SK-N-SH treated with all-trans-retinoic acid at 6 μM for 48 hours (cell line): ENCODE measurements at regions not wholly inside any gene's neighbourhood (a gene's known extent, or its start where the extent isn't known, plus 50 kb on each side); places are given as distances from the start of the nearest gene placed in this dataset.

Experiments used
- ATAC-seq: fragments of 200-7000 bp; cut with Tn5 transposase; 3 replicates; pipeline ENCODE4 v1.9.1; 2020; ENCODE audit warnings: mild to moderate bottlenecking, moderate library complexity
- ARNTL ChIP-seq: fragments of 450-650 bp; formaldehyde crosslinking; IDR thresholded peaks from 2 replicates; pipeline ENCODE4 v1.5.0; 2020; ENCODE audit warnings: low read depth, mild to moderate bottlenecking, moderate library complexity, borderline replicate concordance
- BACH2 ChIP-seq: fragments of 250-450 bp; sonication (Bioruptor Pico); IDR thresholded peaks from 2 replicates; pipeline ENCODE4 v1.9.0; 2021; ENCODE audit warnings: mild to moderate bottlenecking, borderline replicate concordance
- CREB5 ChIP-seq: fragments of 250-450 bp; sonication (Bioruptor Pico); IDR thresholded peaks from 2 replicates; pipeline ENCODE4 v1.5.1; 2020; ENCODE audit warnings: low read depth, mild to moderate bottlenecking, moderate library complexity
- CSDC2 ChIP-seq: fragments of 250-450 bp; sonication (Bioruptor Pico); IDR thresholded peaks from 2 replicates; pipeline ENCODE4 v1.5.0; 2020; ENCODE audit warnings: mild to moderate bottlenecking, moderate library complexity
- GLIS3 ChIP-seq: fragments of 250-450 bp; sonication (Bioruptor Pico); IDR thresholded peaks from 2 replicates; pipeline ENCODE4 v1.5.0; 2020; ENCODE audit warnings: mild to moderate bottlenecking, moderate library complexity
- ISL1 ChIP-seq: fragments of 250-450 bp; sonication (Bioruptor Pico); IDR thresholded peaks from 2 replicates; pipeline ENCODE4 v2.1.2; 2022; ENCODE audit warnings: mild to moderate bottlenecking, moderate library complexity
- OSR1 ChIP-seq: fragments of 250-450 bp; sonication (Bioruptor Pico); IDR thresholded peaks from 2 replicates; pipeline ENCODE4 v1.8.0; 2022; ENCODE audit warnings: moderate library complexity, mild to moderate bottlenecking, inconsistent platforms
- POU6F1 ChIP-seq: fragments of 250-450 bp; sonication (Bioruptor Pico); IDR thresholded peaks from 2 replicates; pipeline ENCODE4 v1.8.0; 2021; ENCODE audit warnings: low read depth, mild to moderate bottlenecking, moderate library complexity, borderline replicate concordance
- RARB ChIP-seq: fragments of 250-450 bp; sonication (Bioruptor Pico); IDR thresholded peaks from 2 replicates; pipeline ENCODE4 v1.8.0; 2021; ENCODE audit warnings: mild to moderate bottlenecking, moderate library complexity
- TCF4 ChIP-seq: fragments of 250-450 bp; sonication (Bioruptor Pico); IDR thresholded peaks from 2 replicates; pipeline ENCODE4 v1.8.0; 2021; ENCODE audit warnings: mild to moderate bottlenecking, moderate library complexity, borderline replicate concordance
- TOX ChIP-seq: fragments of 250-450 bp; sonication (Bioruptor Pico); IDR thresholded peaks from 2 replicates; pipeline ENCODE4 v1.8.0; 2021; ENCODE audit warnings: mild to moderate bottlenecking, moderate library complexity, borderline replicate concordance
- ZC3H10 ChIP-seq: fragments of 250-450 bp; sonication (Bioruptor Pico); IDR thresholded peaks from 2 replicates; pipeline ENCODE4 v1.5.1; 2021; ENCODE audit warnings: mild to moderate bottlenecking, moderate library complexity
- ZFP3 ChIP-seq: fragments of 250-450 bp; sonication (Bioruptor Pico); IDR thresholded peaks from 2 replicates; pipeline ENCODE4 v1.5.0; 2020; ENCODE audit warnings: mild to moderate bottlenecking, moderate library complexity
- ZFP30 ChIP-seq: fragments of 450-650 bp; formaldehyde crosslinking; IDR thresholded peaks from 2 replicates; pipeline ENCODE4 v1.5.0; 2022; ENCODE audit warnings: mild to moderate bottlenecking, moderate library complexity
- ZNF565 ChIP-seq: fragments of 450-650 bp; formaldehyde crosslinking; conservative IDR thresholded peaks from 2 replicates; pipeline ENCODE4 v1.5.0; 2020; ENCODE audit warnings: low read depth, mild to moderate bottlenecking, moderate library complexity
- ZNF70 ChIP-seq: fragments of 450-650 bp; formaldehyde crosslinking; IDR thresholded peaks from 2 replicates; pipeline ENCODE4 v1.5.0; 2020; ENCODE audit warnings: mild to moderate bottlenecking, moderate library complexity
- TF ChIP-seq, protein P1 (sequence below): fragments of 250-450 bp; sonication (Bioruptor Pico); IDR thresholded peaks from 2 replicates; pipeline ENCODE4 v1.5.0; 2020; ENCODE audit warnings: mild to moderate bottlenecking, moderate library complexity
- TF ChIP-seq, protein P2 (sequence below): fragments of 250-450 bp; sonication (Bioruptor Pico); IDR thresholded peaks from 2 replicates; pipeline ENCODE4 v1.5.1; 2021; ENCODE audit warnings: mild to moderate bottlenecking, moderate library complexity

DNA sequence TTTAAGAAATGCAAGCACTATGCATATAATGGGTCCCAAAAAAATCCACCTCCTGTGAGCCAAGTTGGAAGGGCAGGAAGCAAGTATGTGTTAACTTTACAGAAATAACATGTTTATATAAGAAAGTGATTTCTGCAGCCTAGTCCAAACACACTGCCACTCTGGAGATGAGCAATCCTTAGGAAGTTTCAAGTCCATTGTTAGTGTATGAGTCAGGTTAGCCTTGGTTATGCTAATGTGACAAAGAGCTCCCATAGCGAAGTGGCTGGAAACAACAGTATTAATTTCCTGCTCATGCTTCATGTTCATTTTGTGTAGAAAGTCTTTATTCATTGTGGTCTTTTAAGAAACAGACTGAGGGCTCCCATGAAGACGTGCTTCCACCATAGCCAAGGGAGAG is 121.4 kb downstream of the TBXT start:
- TF ChIP-seq RARB (CRISPR knock-in tag) (no peak), GLIS3 (no peak), ZC3H10 (CRISPR knock-in tag) (no peak), POU6F1 (CRISPR knock-in tag) (no peak), CREB5 (CRISPR knock-in tag) (no peak), ZFP30 (CRISPR knock-in tag) (no peak), ARNTL (no peak), ISL1 (CRISPR knock-in tag) (no peak), TOX (no peak), ZNF565 (CRISPR knock-in tag) (no peak), ZNF70 (CRISPR knock-in tag) (no peak), ZFP3 (CRISPR knock-in tag) (no peak)
- TF ChIP-seq, protein P1, sequence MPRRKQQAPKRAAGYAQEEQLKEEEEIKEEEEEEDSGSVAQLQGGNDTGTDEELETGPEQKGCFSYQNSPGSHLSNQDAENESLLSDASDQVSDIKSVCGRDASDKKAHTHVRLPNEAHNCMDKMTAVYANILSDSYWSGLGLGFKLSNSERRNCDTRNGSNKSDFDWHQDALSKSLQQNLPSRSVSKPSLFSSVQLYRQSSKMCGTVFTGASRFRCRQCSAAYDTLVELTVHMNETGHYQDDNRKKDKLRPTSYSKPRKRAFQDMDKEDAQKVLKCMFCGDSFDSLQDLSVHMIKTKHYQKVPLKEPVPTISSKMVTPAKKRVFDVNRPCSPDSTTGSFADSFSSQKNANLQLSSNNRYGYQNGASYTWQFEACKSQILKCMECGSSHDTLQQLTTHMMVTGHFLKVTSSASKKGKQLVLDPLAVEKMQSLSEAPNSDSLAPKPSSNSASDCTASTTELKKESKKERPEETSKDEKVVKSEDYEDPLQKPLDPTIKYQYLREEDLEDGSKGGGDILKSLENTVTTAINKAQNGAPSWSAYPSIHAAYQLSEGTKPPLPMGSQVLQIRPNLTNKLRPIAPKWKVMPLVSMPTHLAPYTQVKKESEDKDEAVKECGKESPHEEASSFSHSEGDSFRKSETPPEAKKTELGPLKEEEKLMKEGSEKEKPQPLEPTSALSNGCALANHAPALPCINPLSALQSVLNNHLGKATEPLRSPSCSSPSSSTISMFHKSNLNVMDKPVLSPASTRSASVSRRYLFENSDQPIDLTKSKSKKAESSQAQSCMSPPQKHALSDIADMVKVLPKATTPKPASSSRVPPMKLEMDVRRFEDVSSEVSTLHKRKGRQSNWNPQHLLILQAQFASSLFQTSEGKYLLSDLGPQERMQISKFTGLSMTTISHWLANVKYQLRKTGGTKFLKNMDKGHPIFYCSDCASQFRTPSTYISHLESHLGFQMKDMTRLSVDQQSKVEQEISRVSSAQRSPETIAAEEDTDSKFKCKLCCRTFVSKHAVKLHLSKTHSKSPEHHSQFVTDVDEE, result no peak
- TF ChIP-seq, protein P2, sequence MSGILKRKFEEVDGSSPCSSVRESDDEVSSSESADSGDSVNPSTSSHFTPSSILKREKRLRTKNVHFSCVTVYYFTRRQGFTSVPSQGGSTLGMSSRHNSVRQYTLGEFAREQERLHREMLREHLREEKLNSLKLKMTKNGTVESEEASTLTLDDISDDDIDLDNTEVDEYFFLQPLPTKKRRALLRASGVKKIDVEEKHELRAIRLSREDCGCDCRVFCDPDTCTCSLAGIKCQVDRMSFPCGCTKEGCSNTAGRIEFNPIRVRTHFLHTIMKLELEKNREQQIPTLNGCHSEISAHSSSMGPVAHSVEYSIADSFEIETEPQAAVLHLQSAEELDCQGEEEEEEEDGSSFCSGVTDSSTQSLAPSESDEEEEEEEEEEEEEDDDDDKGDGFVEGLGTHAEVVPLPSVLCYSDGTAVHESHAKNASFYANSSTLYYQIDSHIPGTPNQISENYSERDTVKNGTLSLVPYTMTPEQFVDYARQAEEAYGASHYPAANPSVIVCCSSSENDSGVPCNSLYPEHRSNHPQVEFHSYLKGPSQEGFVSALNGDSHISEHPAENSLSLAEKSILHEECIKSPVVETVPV (CRISPR knock-in tag), result no peak
- TF ChIP-seq, all 23 proteins: peak for 0

GRCh38 chr6:166045860-166046200 is 121.8 kb downstream of the TBXT start:
- no peak for ATAC-seq
- TF ChIP-seq TCF4 (CRISPR knock-in tag) (no peak), CREB5 (CRISPR knock-in tag) (no peak), ISL1 (CRISPR knock-in tag) (no peak), ZNF565 (CRISPR knock-in tag) (no peak), BACH2 (CRISPR knock-in tag) (no peak), ZNF70 (CRISPR knock-in tag) (no peak), CSDC2 (CRISPR knock-in tag) (no peak), GLIS3 (no peak), POU6F1 (CRISPR knock-in tag) (no peak), ZC3H10 (CRISPR knock-in tag) (no peak), ARNTL (no peak), OSR1 (CRISPR knock-in tag) (no peak), RARB (CRISPR knock-in tag) (no peak), ZFP30 (CRISPR knock-in tag) (no peak)
- TF ChIP-seq, protein P1, result no peak

More for the DNA sequence above, 121.4 kb downstream of the TBXT start:
- no peak for ATAC-seq
